ENCODE measurements at regions not wholly inside any gene's neighbourhood (a gene's known extent, or its start where the extent isn't known, plus 50 kb on each side); places are given as distances from the start of the nearest gene placed in this dataset.

DNA sequence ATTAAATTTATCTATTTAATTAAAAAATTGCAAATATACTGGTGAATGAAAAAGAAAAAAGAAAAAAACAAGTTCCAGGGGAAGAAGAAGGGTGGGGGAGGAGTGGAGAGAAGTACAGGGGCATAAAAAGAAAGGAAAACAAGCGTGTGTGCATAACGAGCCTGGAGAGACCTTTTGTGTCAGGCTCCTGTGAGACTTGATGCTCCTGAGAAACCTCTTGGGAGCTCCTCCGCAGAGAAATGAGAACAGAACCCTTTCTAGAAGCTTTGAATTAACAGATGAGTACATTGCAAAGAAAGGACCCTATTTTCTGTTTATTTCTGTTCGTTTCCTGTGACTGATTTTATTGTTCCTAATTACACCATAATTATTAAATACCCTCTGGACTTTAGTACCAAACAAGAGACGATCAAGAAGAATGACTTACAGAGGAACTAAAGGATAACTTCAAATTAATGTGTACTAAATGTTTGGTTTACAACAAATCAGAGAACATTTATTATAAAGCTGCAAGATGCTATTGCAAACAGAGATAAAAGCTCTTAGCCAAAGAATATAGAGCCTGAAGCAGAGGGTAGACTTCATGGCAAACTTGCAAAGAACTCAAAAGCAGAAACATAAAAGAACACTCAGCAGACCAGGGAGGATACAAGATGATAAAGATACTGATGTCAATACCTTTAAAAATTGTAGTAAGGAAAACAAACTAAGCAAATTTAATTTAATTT, 74.7 kb downstream of the DPPA2 start:
- FAIRE-seq (no peak), DNase-seq (ENCODE audit: low read depth, low spot score) (no peak)
- TF ChIP-seq EZH2 (IDR thresholded peaks at IDR 0.05; ENCODE audit: low read length), result no peak
- TF ChIP-seq, protein P1, sequence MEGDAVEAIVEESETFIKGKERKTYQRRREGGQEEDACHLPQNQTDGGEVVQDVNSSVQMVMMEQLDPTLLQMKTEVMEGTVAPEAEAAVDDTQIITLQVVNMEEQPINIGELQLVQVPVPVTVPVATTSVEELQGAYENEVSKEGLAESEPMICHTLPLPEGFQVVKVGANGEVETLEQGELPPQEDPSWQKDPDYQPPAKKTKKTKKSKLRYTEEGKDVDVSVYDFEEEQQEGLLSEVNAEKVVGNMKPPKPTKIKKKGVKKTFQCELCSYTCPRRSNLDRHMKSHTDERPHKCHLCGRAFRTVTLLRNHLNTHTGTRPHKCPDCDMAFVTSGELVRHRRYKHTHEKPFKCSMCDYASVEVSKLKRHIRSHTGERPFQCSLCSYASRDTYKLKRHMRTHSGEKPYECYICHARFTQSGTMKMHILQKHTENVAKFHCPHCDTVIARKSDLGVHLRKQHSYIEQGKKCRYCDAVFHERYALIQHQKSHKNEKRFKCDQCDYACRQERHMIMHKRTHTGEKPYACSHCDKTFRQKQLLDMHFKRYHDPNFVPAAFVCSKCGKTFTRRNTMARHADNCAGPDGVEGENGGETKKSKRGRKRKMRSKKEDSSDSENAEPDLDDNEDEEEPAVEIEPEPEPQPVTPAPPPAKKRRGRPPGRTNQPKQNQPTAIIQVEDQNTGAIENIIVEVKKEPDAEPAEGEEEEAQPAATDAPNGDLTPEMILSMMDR (optimal IDR thresholded peaks at IDR 0.05 in 1 of 3, IDR thresholded peaks at IDR 0.05 in 1 of 3, conservative IDR thresholded peaks at IDR 0.05 in 1 of 3; ENCODE audit: extremely low read depth in 1 of 3, insufficient read depth in 2 of 3, low read length in 3 of 3), result no peak
- no peaks in the 10 kb centered on the region for H3K9me1 ChIP-seq (ENCODE audit: control insufficient read depth, extremely low read depth, insufficient read depth, low read length)
- H3K4me2 ChIP-seq (ENCODE audit: control insufficient read depth, extremely low read depth, insufficient read depth, low read depth, low read length), result no peak overlapping the region
- H3K9ac ChIP-seq (ENCODE audit: control insufficient read depth, extremely low read depth, insufficient read depth, low read length), result no peak overlapping the region
- no peaks in the 10 kb centered on the region for H3K79me2 ChIP-seq (ENCODE audit: control insufficient read depth, insufficient read depth, low read length)
- H3K27me3 ChIP-seq (ENCODE audit: control insufficient read depth, extremely low read depth, insufficient read depth, low read length), result no peaks in the 10 kb centered on the region
- no peaks in the 10 kb centered on the region for H3K9me3 ChIP-seq (ENCODE audit: control insufficient read depth, low read depth, low read length)
- H3K27ac ChIP-seq (ENCODE audit: control insufficient read depth, insufficient read depth, low read length), result no peak overlapping the region
- H3K4me1 ChIP-seq (ENCODE audit: control insufficient read depth, extremely low read depth, insufficient read depth, low read length), result no peaks in the 10 kb centered on the region
- no peak overlapping the region for H3K4me3 ChIP-seq (ENCODE audit: control insufficient read depth in 2 of 3, extremely low read depth in 1 of 3, insufficient read depth in 2 of 3, low read depth in 1 of 3, low read length in 3 of 3)
- dilution Hi-C loops (cut with MboI; ENCODE audit: extremely low pct_ligation_motif_present, low sequenced_read_pairs), result no loop called here
- no peak overlapping the region for H2AFZ ChIP-seq (ENCODE audit: control insufficient read depth, low read length)
- no peaks in the 10 kb centered on the region for H3K36me3 ChIP-seq (ENCODE audit: control insufficient read depth in 2 of 2, extremely low read depth in 1 of 2, insufficient read depth in 2 of 2, low read length in 2 of 2)
- no peaks in the 10 kb centered on the region for H4K20me1 ChIP-seq (ENCODE audit: control insufficient read depth, extremely low read depth, insufficient read depth, low read length)

DNA sequence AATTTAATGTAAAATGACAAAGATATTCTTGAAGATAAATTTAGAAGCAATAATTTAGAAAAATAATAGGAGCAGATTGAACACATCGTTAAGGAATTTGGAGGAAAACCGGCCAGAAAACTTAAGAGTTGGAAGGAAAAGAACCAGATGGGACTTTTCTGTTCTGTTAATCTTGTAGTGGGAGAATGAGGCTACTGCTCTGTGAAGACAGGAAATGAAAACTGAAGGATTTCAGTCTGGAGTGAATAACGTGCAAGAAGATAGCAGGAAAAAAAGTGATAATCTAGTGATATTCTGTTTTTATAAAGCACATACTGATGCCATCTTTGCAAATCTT, 74.2 kb downstream of the DPPA2 start:
- no peak overlapping the region for H3K27ac ChIP-seq (ENCODE audit: control insufficient read depth, insufficient read depth, low read length)
- no peak for TF ChIP-seq EZH2 (IDR thresholded peaks at IDR 0.05; ENCODE audit: low read length)
- TF ChIP-seq, protein P1 (optimal IDR thresholded peaks at IDR 0.05 in 1 of 3, IDR thresholded peaks at IDR 0.05 in 1 of 3, conservative IDR thresholded peaks at IDR 0.05 in 1 of 3; ENCODE audit: extremely low read depth in 1 of 3, insufficient read depth in 2 of 3, low read length in 3 of 3), result no peak
- H3K4me2 ChIP-seq (ENCODE audit: control insufficient read depth, extremely low read depth, insufficient read depth, low read depth, low read length), result no peak overlapping the region
- dilution Hi-C loops (cut with MboI; ENCODE audit: extremely low pct_ligation_motif_present, low sequenced_read_pairs), result no loop called here
- FAIRE-seq (no peak), DNase-seq (ENCODE audit: low read depth, low spot score) (no peak)
- no peaks in the 10 kb centered on the region for H3K9me1 ChIP-seq (ENCODE audit: control insufficient read depth, extremely low read depth, insufficient read depth, low read length)
- no peak overlapping the region for H3K9ac ChIP-seq (ENCODE audit: control insufficient read depth, extremely low read depth, insufficient read depth, low read length)
- no peak overlapping the region for H3K4me3 ChIP-seq (ENCODE audit: control insufficient read depth in 2 of 3, extremely low read depth in 1 of 3, insufficient read depth in 2 of 3, low read depth in 1 of 3, low read length in 3 of 3)
- H3K36me3 ChIP-seq (ENCODE audit: control insufficient read depth in 2 of 2, extremely low read depth in 1 of 2, insufficient read depth in 2 of 2, low read length in 2 of 2), result no peaks in the 10 kb centered on the region
- no peaks in the 10 kb centered on the region for H3K27me3 ChIP-seq (ENCODE audit: control insufficient read depth, extremely low read depth, insufficient read depth, low read length)
- H3K4me1 ChIP-seq (ENCODE audit: control insufficient read depth, extremely low read depth, insufficient read depth, low read length), result no peaks in the 10 kb centered on the region
- H2AFZ ChIP-seq (ENCODE audit: control insufficient read depth, low read length), result no peak overlapping the region
- no peaks in the 10 kb centered on the region for H3K79me2 ChIP-seq (ENCODE audit: control insufficient read depth, insufficient read depth, low read length)
- H3K9me3 ChIP-seq (ENCODE audit: control insufficient read depth, low read depth, low read length), result no peaks in the 10 kb centered on the region
- H4K20me1 ChIP-seq (ENCODE audit: control insufficient read depth, extremely low read depth, insufficient read depth, low read length), result no peaks in the 10 kb centered on the region

Small RNAs in the stretch of these regions (small RNA-seq; reads per million reads assigned to genes)
- gene RNU6-1236P (ENCODE audit: insufficient read length in 3 of 3, low read depth in 3 of 3, low replicate concordance in 1 of 3), result 0 reads per million in 3 experiments

Measured in keratinocyte (primary cell).